D721Med (cell line): ENCODE measurements at regions not wholly inside any gene's neighbourhood (a gene's known extent, or its start where the extent isn't known, plus 50 kb on each side); places are given as distances from the start of the nearest gene placed in this dataset.

Source experiments
- DNase-seq: peaks from one replicate; pipeline ENCODE4 v3.0.0; 2011; ENCODE audit warnings: low spot score; ENCODE audit not compliant: insufficient read length
- FAIRE-seq: peaks from 2 replicates; lab custom pipeline; 2011; peaks lifted over from hg19 to GRCh38; lab: Jason Lieb, UNC
- TF ChIP-seq, protein P1 (sequence below): IDR thresholded peaks from 2 replicates; pipeline ENCODE4 v1.5.1; 2012; ENCODE audit warnings: mild to moderate bottlenecking, control low read depth; ENCODE audit not compliant: insufficient read depth; ENCODE audit errors: missing control alignments

DNA sequence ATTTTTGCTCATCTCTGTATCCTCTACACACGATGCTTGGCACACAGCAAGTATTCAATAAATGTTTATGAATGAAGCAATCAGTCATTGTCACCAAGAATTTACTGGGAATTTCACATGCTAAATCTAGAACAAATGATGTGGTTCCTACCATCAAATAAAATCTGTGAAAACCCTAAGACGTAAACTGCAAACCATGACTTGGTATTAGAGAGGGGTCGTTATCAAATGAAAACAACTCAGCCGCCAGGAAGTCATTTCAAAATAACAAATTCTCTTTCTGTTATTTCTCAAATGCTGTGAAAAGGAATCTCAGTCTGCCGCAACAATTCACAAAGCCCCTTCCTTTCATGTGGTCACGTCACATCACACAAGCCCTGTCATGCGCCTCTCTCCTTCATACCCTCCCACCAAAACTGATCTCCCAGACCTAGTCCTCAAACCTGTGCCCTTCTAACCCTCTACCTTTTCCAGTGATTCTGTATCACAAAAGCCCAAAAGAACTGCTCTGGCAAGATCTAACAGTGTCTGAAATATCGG is 173.6 kb downstream of the DEPDC1B start:
- FAIRE-seq, result no peak
- DNase-seq, result no peak
- TF ChIP-seq, protein P1, sequence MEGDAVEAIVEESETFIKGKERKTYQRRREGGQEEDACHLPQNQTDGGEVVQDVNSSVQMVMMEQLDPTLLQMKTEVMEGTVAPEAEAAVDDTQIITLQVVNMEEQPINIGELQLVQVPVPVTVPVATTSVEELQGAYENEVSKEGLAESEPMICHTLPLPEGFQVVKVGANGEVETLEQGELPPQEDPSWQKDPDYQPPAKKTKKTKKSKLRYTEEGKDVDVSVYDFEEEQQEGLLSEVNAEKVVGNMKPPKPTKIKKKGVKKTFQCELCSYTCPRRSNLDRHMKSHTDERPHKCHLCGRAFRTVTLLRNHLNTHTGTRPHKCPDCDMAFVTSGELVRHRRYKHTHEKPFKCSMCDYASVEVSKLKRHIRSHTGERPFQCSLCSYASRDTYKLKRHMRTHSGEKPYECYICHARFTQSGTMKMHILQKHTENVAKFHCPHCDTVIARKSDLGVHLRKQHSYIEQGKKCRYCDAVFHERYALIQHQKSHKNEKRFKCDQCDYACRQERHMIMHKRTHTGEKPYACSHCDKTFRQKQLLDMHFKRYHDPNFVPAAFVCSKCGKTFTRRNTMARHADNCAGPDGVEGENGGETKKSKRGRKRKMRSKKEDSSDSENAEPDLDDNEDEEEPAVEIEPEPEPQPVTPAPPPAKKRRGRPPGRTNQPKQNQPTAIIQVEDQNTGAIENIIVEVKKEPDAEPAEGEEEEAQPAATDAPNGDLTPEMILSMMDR, result no peak

DNA sequence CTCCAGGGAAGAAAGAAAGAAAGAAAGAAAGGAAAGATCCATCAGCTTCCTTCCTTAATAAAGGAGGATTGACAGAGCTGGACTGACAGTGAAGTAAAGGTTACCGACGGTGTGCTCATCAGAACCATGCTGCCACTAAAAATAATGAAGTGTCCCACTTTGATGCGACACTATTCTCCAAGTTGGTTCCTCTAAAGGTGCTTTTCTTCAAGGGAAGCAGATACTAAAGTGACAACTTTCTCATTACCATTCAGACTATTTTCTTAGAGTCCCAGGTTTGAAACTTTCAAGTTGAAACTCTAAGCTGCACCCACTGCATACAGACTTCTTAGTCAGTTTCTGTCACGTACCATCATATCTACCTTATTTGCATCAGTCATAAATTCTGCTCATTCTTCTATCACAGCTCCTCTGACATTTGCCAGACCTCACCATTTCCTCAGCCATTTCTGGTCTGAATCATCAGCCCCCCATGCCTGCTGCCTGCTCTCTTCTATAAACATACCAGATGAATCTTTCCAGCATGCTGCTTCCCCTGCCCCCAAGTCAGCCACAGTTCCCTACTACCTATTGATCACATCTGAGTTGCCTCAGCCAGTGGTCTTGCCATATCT is 177.6 kb downstream of the DEPDC1B start:
- FAIRE-seq, result no peak
- no peak for DNase-seq
- TF ChIP-seq, protein P1, result no peak

DNA sequence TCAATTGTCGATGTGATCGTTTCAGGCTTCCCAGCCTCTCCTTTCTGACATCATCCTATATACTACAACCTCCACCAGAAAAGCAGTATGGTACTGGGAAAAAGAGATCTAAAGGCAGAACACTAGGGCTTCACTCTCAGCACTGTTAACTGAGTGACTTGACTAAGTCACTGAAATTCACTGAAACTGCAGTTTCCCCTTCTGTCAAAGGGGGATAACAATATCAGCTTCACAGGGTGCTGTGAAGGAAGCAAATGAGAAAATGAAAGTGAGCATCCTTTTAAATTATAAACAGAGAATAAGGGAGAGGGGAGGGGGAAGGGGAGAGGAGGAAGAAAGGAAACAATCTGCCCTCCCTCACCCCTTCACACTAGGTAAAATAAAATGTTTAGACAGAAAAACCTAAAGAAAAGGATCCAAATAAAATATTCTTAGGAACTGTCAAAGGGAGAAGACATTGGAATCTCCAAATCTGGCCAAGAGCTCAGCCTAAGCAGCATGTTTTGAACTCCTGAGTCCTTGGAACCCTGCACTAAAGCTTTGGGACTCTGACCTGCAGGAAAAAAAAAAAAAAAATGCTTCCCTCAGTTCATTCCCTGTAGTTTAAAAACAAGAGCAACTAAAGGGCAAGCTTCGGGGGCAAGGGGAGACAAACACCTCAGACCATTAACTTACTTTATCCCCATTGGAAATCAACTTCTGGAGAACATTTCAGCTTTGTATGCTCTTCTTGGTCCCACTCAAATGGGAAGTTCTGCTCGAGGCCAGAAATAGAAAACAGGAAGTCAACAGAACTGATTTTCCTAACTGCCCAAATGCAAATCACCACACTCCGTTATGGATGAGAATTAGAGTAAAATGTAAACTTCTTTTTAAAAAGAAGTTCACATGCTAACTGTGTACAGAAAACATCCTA is 178.3 kb downstream of the DEPDC1B start:
- no peak for DNase-seq
- TF ChIP-seq, protein P1, result no peak
- no peak for FAIRE-seq

DNA sequence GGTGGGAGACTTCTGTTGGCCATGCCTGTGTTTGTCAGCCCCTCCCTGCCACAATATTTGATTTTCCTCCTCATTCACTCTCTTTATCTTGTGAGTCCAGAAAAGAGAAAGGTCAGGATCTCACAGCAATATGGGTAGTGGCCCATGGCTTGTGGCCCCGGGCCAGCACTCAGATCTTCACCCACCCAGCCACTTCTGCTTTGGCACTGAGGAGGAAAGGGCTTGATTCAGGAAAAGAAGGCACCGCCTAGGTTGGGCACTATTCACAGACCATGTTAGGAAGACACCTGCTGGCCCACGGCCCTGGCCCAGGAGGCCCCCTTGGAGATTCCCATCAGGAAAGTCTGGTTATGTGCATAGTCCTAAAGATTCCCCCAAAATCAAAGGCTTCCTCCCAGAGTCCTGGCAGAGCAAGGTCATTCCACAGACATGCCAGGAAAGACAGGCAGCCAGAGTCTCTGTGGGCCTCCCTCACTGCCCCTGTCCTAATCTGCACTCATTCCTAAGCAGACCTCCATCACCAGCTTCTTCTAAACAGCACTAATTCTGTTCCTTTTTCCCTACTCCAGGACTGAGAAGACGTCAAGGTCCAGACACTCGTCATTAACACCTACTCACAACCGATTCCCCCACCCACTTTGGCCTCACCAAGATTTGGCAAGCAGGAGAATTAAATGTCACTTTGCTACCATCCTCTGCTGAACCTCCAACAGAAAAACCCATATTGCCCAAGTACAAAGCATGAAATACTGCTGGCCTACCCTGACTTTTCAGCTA is 179.3 kb downstream of the DEPDC1B start:
- TF ChIP-seq, protein P1, result no peak
- no peak for DNase-seq
- FAIRE-seq, result no peak

DNA sequence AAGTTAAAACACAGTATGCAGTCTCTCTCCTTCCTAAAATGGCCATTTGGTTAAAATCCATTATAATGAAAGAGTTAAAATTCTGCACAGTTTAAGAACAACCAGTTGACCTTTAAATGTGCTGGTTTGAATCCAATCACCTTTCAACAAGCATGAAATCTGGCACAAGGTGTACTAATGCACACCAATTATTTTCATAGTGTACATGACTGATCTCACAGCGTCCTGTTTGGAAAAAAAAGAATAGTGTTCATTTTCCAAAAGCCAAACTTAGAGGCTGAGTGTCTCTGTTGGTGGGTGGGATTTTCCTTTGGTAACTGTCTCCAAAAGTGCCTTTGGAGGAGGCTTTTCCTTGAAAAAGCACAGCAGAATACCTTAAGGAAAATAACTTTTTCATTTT is 180.6 kb downstream of the DEPDC1B start:
- TF ChIP-seq, protein P1, result no peak
- DNase-seq, result no peak
- FAIRE-seq, result no peak

DNA sequence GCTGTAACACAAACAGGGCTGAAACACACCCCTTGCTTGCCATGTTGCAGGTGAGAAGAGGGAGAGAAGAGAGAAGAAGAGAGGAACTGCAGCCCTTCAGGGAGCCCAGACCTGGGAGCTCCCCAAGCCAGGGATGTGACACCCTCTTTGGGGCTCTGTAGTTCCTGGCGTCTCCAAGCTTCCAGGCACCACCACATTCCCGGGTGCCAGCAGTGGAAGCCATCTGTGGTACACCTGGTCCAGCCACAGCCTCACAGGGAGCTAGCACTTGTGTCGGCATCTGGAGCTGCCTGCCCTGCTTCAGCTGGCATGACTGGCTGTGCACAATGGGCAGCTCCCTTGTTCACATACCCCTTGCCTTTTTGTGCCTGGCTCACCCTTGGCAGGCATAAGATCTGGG is 182.1 kb downstream of the DEPDC1B start:
- TF ChIP-seq, protein P1, result no peak
- FAIRE-seq (no peak), DNase-seq (no peak)
